IPS DF 6.9 (cell line): ENCODE measurements at regions not wholly inside any gene's neighbourhood (a gene's known extent, or its start where the extent isn't known, plus 50 kb on each side); places are given as distances from the start of the nearest gene placed in this dataset.

Experiments
- DNase-seq: peaks from one replicate; pipeline ENCODE4 v3.0.0-alpha.2; 2013; ENCODE audit warnings: low read depth, low spot score
- H3K27ac ChIP-seq: one replicate; pipeline ENCODE4 v1.5.1; 2013; ENCODE audit warnings: low read length, control low read depth
- H3K27me3 ChIP-seq: 2 replicates; pipeline ENCODE4 v1.6.1; 2013; ENCODE audit warnings: mild to moderate bottlenecking, low read length; ENCODE audit not compliant: control insufficient read depth, insufficient read depth
- H3K36me3 ChIP-seq: 2 replicates; pipeline ENCODE4 v1.6.1; 2013; ENCODE audit warnings: low read length; ENCODE audit not compliant: control insufficient read depth, insufficient read depth
- H3K4me1 ChIP-seq: 2 replicates; pipeline ENCODE4 v1.6.1; 2013; ENCODE audit warnings: low read length; ENCODE audit not compliant: control insufficient read depth, insufficient read depth
- H3K4me3 ChIP-seq: 2 replicates; pipeline ENCODE4 v1.5.1; 2013; ENCODE audit warnings: mild to moderate bottlenecking, low read length
- H3K9me3 ChIP-seq: 2 replicates; pipeline ENCODE4 v1.6.1; 2013; ENCODE audit warnings: low read length, inconsistent platforms; ENCODE audit not compliant: control insufficient read depth, insufficient read depth
- WGBS: extraction: QIAGEN DNeasy Blood & Tissue Kit; methylation state at CpG from one replicate; pipeline ENCODE4 v1.1.7; 2013; ENCODE audit warnings: mixed read lengths, missing lambda C conversion rate; ENCODE audit not compliant: insufficient read length, insufficient coverage; 5-methylcytosine and 5-hydroxymethylcytosine counted together

- WGBS = no CpG with 5 or more reads among the region's 4 CpGs
- Histone ChIP-seq H3K27ac (no peak overlapping the region), H3K4me1 (no peaks in the 10 kb centered on the region), H3K4me3 (no peak overlapping the region), H3K27me3 (no peaks in the 10 kb centered on the region), H3K9me3 (no peaks in the 10 kb centered on the region), H3K36me3 (no peaks in the 10 kb centered on the region)
- no peak for DNase-seq
These were observed 155.4 kb upstream of the EGLN3 start for GRCh38 chr14:34106310-34106709.

GRCh38 chr14:34104489-34105397 is 153.9 kb upstream of the EGLN3 start:
- Histone ChIP-seq H3K4me1 (no peaks in the 10 kb centered on the region), H3K27me3 (no peaks in the 10 kb centered on the region), H3K4me3 (no peak overlapping the region), H3K36me3 (no peaks in the 10 kb centered on the region), H3K9me3 (no peaks in the 10 kb centered on the region), H3K27ac (no peak overlapping the region)
- no peak for DNase-seq
- no CpG with 5 or more reads among the region's 8 CpGs for WGBS

DNA sequence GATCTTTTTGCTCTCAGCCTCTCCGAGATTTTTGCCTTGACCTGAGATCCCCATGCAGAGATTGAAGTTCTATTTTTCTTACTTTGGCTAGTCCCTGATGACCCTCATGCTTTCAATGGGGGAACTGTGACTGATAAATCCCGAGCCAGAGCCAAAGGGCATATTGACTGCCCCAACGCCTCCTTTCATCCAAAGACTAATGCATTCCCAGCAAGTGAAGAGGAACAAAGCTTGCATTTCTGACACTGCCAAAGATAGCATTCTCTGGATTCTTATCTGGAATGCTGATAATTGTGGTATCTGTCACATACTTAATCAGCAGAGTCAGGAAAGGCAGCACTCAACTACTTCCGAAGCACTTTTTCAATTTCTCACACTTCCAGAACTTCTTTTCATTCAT is 152.3 kb upstream of the EGLN3 start:
- no peaks in the 10 kb centered on the region for H3K9me3 ChIP-seq
- H3K4me1 ChIP-seq = no peaks in the 10 kb centered on the region; the same call in 1 of the 2 replicates
- H3K27me3 ChIP-seq = no peaks in the 10 kb centered on the region
- H3K4me3 ChIP-seq = no peak overlapping the region
- H3K27ac ChIP-seq = no peak overlapping the region
- 100% methylated on average over 1 of the region's 4 CpGs for WGBS
- DNase-seq = no peak
- H3K36me3 ChIP-seq = no peaks in the 10 kb centered on the region

DNA sequence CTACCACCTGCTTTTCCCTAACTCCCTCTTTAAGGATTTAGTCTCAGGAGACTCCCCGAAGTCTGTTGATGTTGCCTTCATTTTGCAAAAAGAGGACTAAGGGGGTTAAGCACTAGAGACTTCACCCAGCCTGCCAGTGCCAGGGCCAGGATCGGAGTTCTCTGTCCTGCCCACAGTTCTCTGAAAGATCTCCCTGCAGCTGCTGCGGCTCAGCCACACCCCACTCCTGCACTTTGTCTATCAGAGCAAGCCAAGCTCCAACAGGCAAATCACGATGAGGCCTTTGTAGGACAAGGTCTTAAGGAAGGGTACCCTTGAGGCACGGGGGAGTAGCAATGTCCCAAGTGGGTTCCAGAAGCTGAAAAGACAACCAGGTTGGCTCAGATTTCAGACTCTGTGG is 148.8 kb upstream of the EGLN3 start:
- Histone ChIP-seq H3K4me3 (no peak overlapping the region), H3K9me3 (no peaks in the 10 kb centered on the region), H3K27ac (no peak overlapping the region), H3K27me3 (no peaks in the 10 kb centered on the region), H3K36me3 (no peaks in the 10 kb centered on the region), H3K4me1 (no peaks in the 10 kb centered on the region; the same call in 1 of the 2 replicates)
- no peak for DNase-seq
- WGBS = no CpG with 5 or more reads among the region's 5 CpGs

DNA sequence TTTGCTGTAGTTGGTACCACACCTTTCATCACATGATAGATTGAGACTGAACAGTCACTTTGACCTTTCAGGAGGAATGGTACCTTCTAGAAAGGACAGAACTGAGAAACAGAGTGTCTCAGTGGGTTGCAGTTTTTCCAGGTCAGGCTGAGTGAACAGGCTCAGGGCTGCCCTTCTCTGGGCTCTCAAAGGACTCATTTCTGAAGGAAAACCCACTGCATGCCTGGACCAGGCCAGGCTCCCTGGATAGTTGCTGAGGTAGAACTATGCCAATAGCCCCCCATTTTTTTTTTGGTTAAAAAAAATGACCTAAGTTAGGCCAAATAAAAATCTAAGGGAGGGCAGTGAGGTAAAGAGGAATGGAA is 148.1 kb upstream of the EGLN3 start:
- no peaks in the 10 kb centered on the region for H3K9me3 ChIP-seq
- no peaks in the 10 kb centered on the region for H3K27me3 ChIP-seq
- H3K36me3 ChIP-seq = no peaks in the 10 kb centered on the region
- no peak for DNase-seq
- no peak overlapping the region for H3K4me3 ChIP-seq
- no peaks in the 10 kb centered on the region; the same call in 1 of the 2 replicates for H3K4me1 ChIP-seq
- no peak overlapping the region for H3K27ac ChIP-seq

GRCh38 chr14:34098045-34098984 is 147.4 kb upstream of the EGLN3 start:
- no peak overlapping the region for H3K27ac ChIP-seq
- H3K36me3 ChIP-seq = no peaks in the 10 kb centered on the region

GRCh38 chr14:34097644-34098043 is 146.8 kb upstream of the EGLN3 start:
- Histone ChIP-seq H3K27me3 (no peaks in the 10 kb centered on the region), H3K27ac (no peak overlapping the region), H3K9me3 (no peaks in the 10 kb centered on the region), H3K4me1 (no peaks in the 10 kb centered on the region; the same call in 1 of the 2 replicates), H3K36me3 (no peaks in the 10 kb centered on the region), H3K4me3 (no peak overlapping the region)
- DNase-seq = no peak
- WGBS = no CpG with 5 or more reads among the region's 9 CpGs

More at GRCh38 chr14:34098045-34098984, 147.4 kb upstream of the EGLN3 start:
- H3K4me1 ChIP-seq = no peaks in the 10 kb centered on the region; the same call in 1 of the 2 replicates
- WGBS = no CpG with 5 or more reads among the region's 8 CpGs
- H3K9me3 ChIP-seq = no peaks in the 10 kb centered on the region
- H3K27me3 ChIP-seq = no peaks in the 10 kb centered on the region
- no peak overlapping the region for H3K4me3 ChIP-seq
- no peak for DNase-seq

DNA sequence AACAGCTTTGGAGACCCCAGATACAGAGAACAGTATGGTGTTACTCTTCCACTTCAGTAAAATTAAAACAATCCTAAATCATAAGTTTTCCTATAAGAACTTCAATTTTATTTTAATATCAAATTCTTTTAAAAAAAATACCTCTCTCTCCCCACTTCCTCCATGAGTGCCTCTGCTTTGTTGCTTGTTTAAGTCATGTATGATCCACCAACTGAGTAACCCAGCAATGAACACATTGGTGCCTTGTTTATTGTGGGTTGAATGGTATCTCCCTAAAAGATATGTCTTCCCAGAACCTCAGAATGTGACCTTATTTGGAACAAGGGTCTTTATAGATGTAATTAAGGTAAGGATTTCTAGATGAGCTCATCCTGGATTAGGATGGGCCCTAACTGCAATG is 143.5 kb upstream of the EGLN3 start:
- H3K4me3 ChIP-seq = no peak overlapping the region
- H3K27ac ChIP-seq = no peak overlapping the region
- no peaks in the 10 kb centered on the region for H3K36me3 ChIP-seq
- no peak for DNase-seq
- H3K27me3 ChIP-seq = no peaks in the 10 kb centered on the region
- H3K9me3 ChIP-seq = no peaks in the 10 kb centered on the region
- no peaks in the 10 kb centered on the region; the same call in 1 of the 2 replicates for H3K4me1 ChIP-seq

GRCh38 chr14:34093883-34094282 is 143.0 kb upstream of the EGLN3 start:
- DNase-seq = no peak
- no peaks in the 10 kb centered on the region for H3K27me3 ChIP-seq
- no peak overlapping the region for H3K27ac ChIP-seq
- no peaks in the 10 kb centered on the region for H3K9me3 ChIP-seq
- 100% methylated on average over 2 of the region's 3 CpGs for WGBS
- H3K4me1 ChIP-seq = no peaks in the 10 kb centered on the region; the same call in 1 of the 2 replicates
- H3K4me3 ChIP-seq = no peak overlapping the region
- H3K36me3 ChIP-seq = no peaks in the 10 kb centered on the region

DNA sequence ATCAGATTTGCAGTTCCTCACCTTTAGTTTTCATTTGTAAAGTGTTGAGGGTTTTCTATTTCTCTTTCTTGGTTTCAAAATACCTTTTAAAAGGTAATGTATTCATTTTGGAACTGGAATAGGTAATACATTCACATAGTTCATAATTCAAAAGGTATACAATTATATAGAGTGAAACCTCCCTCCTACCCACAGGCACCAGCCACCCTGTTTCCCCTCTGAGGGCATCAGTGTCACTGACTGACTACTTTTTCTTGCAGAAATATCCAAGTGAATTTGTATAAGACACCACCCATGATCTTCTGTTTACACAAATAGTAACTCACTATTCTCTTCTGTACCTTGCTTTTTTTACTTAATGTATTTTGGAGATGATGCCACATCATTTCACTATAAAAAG is 139.6 kb upstream of the EGLN3 start:
- Histone ChIP-seq H3K4me1 (no peaks in the 10 kb centered on the region), H3K27me3 (no peaks in the 10 kb centered on the region), H3K36me3 (no peaks in the 10 kb centered on the region), H3K4me3 (no peak overlapping the region), H3K27ac (no peak overlapping the region), H3K9me3 (no peaks in the 10 kb centered on the region)
- no peak for DNase-seq
